SK-N-SH (cell line): ENCODE measurements at regions not wholly inside any gene's neighbourhood (a gene's known extent, or its start where the extent isn't known, plus 50 kb on each side); places are given as distances from the start of the nearest gene placed in this dataset.

ENCODE experiments used
- FOSL2 ChIP-seq: IDR thresholded peaks from 2 replicates; pipeline ENCODE4 v1.4.0; 2012; ENCODE audit warnings: low read depth, mild to moderate bottlenecking, moderate library complexity, borderline replicate concordance
- GABPA ChIP-seq: IDR thresholded peaks from 2 replicates; pipeline ENCODE4 v1.4.0; 2012; ENCODE audit warnings: low read depth, mild to moderate bottlenecking
- MXI1 ChIP-seq: IDR thresholded peaks from 2 replicates; pipeline ENCODE4 v1.6.1; 2012; ENCODE audit warnings: mild to moderate bottlenecking, low read depth, low read length, improper control_type of control experiment
- POLR2AphosphoS5 ChIP-seq: IDR thresholded peaks from 2 replicates; pipeline ENCODE4 v1.6.1; 2012; ENCODE audit warnings: low read depth, low read length
- RCOR1 ChIP-seq: fragments of 150-350 bp; IDR thresholded peaks from 2 replicates; pipeline ENCODE4 v1.6.1; 2017; ENCODE audit warnings: antibody characterized with exemption, low read length

DNA sequence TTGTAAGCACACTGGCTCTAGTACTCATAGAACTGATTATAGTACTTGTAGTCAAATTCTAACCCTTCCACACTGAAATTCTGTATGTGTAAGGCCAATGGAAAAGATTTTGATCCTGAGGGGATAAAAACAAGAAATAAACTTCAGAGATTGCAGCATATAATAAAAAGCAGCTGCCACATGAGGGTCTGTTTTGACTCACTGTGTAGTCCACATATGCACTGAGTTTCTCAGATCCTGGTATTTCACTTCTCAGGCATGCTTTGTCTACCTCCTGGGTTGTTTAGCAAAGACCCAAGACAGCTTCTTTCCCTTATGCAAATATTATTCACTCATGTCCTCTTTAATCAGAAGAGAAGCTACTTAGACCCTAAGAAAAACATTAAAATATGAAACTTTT lies 71.1 kb upstream of the SLC5A12 start:
- TF ChIP-seq MXI1: no peak
- no peak for TF ChIP-seq GABPA
- no peak for TF ChIP-seq FOSL2
- TF ChIP-seq RCOR1: peak; percentile 43; the same call in 1 of the 2 replicates
- TF ChIP-seq POLR2AphosphoS5: peak; percentile 52; the same call in 1 of the 2 replicates
